Type B pancreatic cell (in vitro differentiated cells): ENCODE measurements at regions not wholly inside any gene's neighbourhood (a gene's known extent, or its start where the extent isn't known, plus 50 kb on each side); places are given as distances from the start of the nearest gene placed in this dataset.

Experiments
- DNase-seq: peaks from one replicate; pipeline ENCODE4 v3.0.0; 2021; ENCODE audit warnings: mixed read lengths; ENCODE audit not compliant: unreplicated experiment; ENCODE audit errors: extremely low spot score
- H3K27ac Mint-ChIP-seq: 2 replicates; pipeline ENCODE4 v1.8.0; 2021; ENCODE audit warnings: mild to moderate bottlenecking, mixed read lengths
- H3K27me3 Mint-ChIP-seq: 2 replicates; pipeline ENCODE4 v1.8.0; 2021; ENCODE audit warnings: mixed read lengths
- H3K36me3 Mint-ChIP-seq: 2 replicates; pipeline ENCODE4 v1.8.0; 2021; ENCODE audit warnings: mixed read lengths
- H3K4me1 Mint-ChIP-seq: one replicate; pipeline ENCODE4 v1.8.0; 2021; ENCODE audit warnings: mixed read lengths; ENCODE audit not compliant: unreplicated experiment
- H3K4me3 Mint-ChIP-seq: 2 replicates; pipeline ENCODE4 v1.8.0; 2021; ENCODE audit warnings: mild to moderate bottlenecking, mixed read lengths
- H3K9me3 Mint-ChIP-seq: 2 replicates; pipeline ENCODE4 v1.8.0; 2021; ENCODE audit warnings: mixed read lengths
- TF ChIP-seq, protein P1 (sequence below): fragments of 200-600 bp; sonication (generic); conservative IDR thresholded peaks from 2 replicates; pipeline ENCODE4 v1.5.0; 2021; ENCODE audit warnings: antibody characterized with exemption, mild to moderate bottlenecking

DNA sequence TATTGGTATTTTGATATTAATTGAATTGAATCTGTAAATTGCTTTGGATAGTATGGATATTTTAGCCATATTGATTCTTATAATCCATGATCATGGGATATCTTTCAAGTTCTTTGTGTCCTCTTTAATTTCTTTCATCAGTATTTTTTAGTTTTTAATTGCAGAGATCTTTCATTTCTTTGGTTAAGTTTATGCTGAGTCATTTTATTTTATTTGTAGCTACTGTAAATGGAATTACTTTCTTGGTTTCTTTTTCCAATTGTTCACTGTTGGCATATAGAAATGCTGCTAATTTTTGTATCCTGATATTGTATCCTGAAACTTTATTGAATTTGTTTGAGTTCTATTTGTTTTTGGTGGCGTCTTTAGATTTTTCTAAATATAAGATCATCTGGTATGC, 79.5 kb upstream of the DSEL start:
- Mint-ChIP-seq H3K4me1 (peaks cover 10% of the 10 kb centered on the region), H3K4me3 (no peak overlapping the region), H3K27me3 (peaks cover 28% of the 10 kb centered on the region), H3K9me3 (peaks cover 5% of the 10 kb centered on the region), H3K36me3 (no peaks in the 10 kb centered on the region), H3K27ac (no peak overlapping the region)
- TF ChIP-seq, protein P1, sequence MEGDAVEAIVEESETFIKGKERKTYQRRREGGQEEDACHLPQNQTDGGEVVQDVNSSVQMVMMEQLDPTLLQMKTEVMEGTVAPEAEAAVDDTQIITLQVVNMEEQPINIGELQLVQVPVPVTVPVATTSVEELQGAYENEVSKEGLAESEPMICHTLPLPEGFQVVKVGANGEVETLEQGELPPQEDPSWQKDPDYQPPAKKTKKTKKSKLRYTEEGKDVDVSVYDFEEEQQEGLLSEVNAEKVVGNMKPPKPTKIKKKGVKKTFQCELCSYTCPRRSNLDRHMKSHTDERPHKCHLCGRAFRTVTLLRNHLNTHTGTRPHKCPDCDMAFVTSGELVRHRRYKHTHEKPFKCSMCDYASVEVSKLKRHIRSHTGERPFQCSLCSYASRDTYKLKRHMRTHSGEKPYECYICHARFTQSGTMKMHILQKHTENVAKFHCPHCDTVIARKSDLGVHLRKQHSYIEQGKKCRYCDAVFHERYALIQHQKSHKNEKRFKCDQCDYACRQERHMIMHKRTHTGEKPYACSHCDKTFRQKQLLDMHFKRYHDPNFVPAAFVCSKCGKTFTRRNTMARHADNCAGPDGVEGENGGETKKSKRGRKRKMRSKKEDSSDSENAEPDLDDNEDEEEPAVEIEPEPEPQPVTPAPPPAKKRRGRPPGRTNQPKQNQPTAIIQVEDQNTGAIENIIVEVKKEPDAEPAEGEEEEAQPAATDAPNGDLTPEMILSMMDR: no peak
- no peak for DNase-seq

DNA sequence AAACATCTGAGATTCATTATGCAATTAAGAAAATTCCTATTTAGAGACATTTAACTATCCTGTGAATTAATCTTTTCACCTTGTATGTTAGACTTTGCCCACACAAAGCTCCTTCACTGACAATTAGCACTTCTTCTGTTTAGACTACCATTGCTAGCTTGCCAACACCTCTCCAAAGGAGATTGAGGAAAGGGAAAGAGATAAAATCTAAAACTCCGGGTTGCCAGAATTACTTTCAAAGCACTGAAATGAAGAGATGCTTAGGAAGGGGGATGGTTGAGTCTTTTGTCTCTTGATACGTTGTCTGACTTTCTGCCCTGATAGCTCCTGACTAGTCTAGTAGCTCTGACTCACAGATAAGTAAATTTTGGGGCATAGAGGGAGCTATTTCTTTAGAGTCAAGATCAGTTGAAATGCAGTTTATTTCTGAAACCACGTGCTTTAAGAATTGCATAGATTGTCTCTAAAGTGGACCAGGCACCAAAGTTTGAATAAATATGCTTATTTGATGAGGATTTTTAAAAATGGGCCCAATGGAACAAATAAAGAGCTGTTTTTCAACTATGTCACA, 74.1 kb upstream of the DSEL start:
- Mint-ChIP-seq H3K27ac (no peak overlapping the region), H3K4me1 (no peaks in the 10 kb centered on the region), H3K9me3 (peaks cover 5% of the 10 kb centered on the region), H3K36me3 (no peaks in the 10 kb centered on the region), H3K4me3 (no peak overlapping the region), H3K27me3 (peaks cover 26% of the 10 kb centered on the region)
- TF ChIP-seq, protein P1: no peak
- DNase-seq: no peak

DNA sequence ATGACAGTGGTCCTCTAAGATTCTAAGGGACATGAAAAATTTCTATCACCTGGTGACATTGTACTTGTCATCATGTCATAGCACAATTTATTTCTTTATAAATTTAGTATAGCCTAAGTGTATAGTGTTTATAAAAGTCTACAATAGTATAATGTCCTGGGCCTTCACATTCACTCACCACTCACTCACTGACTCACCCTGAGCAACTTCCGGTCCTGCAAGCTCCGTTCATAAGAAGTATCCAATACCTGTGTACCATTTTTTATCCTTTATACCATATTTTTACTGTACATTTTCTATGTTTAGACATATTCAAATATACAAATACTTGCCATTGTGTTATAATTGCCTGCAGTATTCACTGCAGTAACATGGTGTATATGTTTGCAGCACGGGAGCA, 72.8 kb upstream of the DSEL start:
- no peak overlapping the region for H3K27ac Mint-ChIP-seq
- no peaks in the 10 kb centered on the region for H3K36me3 Mint-ChIP-seq
- H3K9me3 Mint-ChIP-seq: no peaks in the 10 kb centered on the region
- peaks cover 19% of the 10 kb centered on the region for H3K27me3 Mint-ChIP-seq
- H3K4me1 Mint-ChIP-seq: no peaks in the 10 kb centered on the region
- DNase-seq: no peak
- TF ChIP-seq, protein P1: no peak
- H3K4me3 Mint-ChIP-seq: no peak overlapping the region

DNA sequence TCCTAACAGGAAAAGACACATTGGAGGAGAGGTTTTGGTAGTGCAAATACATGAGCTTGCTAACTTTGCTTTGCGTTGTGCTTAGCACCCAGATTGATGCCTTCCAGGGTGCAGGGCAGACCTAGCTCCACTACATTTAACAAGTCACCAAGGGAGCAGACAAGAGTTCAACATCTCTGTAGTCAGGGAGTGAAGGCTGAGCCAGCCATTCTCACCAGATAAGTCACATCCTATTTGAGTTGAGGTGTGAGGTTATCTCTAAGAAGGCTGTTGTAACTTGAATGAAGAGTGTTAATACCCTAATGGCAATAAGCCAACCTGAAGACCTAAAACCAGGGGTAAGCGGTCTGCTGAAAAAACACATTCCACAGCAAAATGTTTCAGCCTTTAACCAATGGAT, 69.6 kb upstream of the DSEL start:
- Mint-ChIP-seq H3K27me3 (peaks cover 12% of the 10 kb centered on the region), H3K27ac (no peak overlapping the region), H3K9me3 (no peaks in the 10 kb centered on the region), H3K4me1 (no peaks in the 10 kb centered on the region), H3K36me3 (no peaks in the 10 kb centered on the region), H3K4me3 (no peak overlapping the region)
- TF ChIP-seq, protein P1: no peak
- no peak for DNase-seq

DNA sequence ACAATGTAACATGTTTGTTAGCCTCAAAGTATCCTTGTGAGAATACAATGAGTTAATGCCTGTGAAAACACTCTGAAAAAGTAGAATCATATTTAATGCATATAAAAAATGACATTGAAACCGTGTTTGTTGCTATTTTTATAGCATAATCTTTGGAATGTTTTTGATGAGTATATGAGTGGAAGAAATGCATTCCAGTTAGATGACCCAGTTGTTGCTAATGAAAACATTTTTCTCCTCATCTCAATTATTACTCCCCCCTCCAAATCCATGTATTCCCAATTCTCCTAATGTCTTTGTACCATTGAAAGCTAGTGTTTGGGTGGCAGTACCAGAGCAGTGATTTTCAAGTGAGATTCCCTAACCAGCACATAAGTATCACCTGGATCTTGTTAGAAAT, 67.1 kb upstream of the DSEL start:
- Mint-ChIP-seq H3K36me3 (no peaks in the 10 kb centered on the region), H3K4me1 (no peaks in the 10 kb centered on the region), H3K27ac (no peak overlapping the region), H3K4me3 (no peak overlapping the region), H3K27me3 (peaks cover 6% of the 10 kb centered on the region), H3K9me3 (no peaks in the 10 kb centered on the region)
- TF ChIP-seq, protein P1: no peak
- DNase-seq: no peak

DNA sequence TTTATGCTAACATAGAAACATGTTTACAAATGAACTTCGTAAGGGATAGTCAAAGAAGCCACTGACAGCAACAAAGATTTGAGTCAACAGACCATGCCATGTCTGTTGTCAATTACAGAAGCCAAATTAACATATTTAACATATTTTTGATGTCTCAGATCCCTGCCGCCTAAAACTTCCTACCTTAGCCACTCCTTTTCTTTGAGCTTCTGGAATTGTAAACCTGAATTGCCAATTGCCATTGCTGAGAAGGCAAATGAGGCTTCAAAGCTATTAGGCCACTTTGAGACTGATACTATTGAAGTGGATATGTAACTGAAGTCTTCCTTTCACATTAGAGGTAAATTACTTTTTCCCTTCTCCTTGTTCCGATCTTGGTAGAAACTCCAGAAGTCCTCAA, 66.0 kb upstream of the DSEL start:
- no peak overlapping the region for H3K4me3 Mint-ChIP-seq
- no peak for DNase-seq
- H3K9me3 Mint-ChIP-seq: no peaks in the 10 kb centered on the region
- H3K36me3 Mint-ChIP-seq: no peaks in the 10 kb centered on the region
- TF ChIP-seq, protein P1: no peak
- no peak overlapping the region for H3K27ac Mint-ChIP-seq
- H3K27me3 Mint-ChIP-seq: peaks cover 6% of the 10 kb centered on the region
- no peaks in the 10 kb centered on the region for H3K4me1 Mint-ChIP-seq
